Calu3 (cell line): ENCODE measurements at regions not wholly inside any gene's neighbourhood (a gene's known extent, or its start where the extent isn't known, plus 50 kb on each side); places are given as distances from the start of the nearest gene placed in this dataset. TPM values are rescaled to one million over a fixed set of nuclear protein-coding genes. Genes with fewer than 3 reads are reported as not detected.
"Not testable (repeated sequence)": the region's sequence is repeated elsewhere in the genome, so short reads cannot be mapped to it uniquely, and the experiment has no call there.

ENCODE experiments used
- BruUV-seq: library from RNA; stranded (reverse); fragments of 400-500 nt; replicated peaks from 2 replicates; lab custom pipeline; 2021; lab: Mats Ljungman, UMichigan
- CTCF ChIA-PET: fragments of 300-600 bp; sonication (Branson Sonifier 250); formaldehyde crosslinking; loops from one replicate; lab custom pipeline; 2022; ENCODE audit warnings: antibody characterized with exemption; lab: Charles Lee
- DNase-seq: peaks from one replicate; pipeline ENCODE4 v3.0.0; 2022
- H3K27ac Mint-ChIP-seq: one replicate; pipeline ENCODE4 v1.8.0; 2022; ENCODE audit warnings: mixed read lengths; ENCODE audit not compliant: unreplicated experiment
- H3K27me3 Mint-ChIP-seq: one replicate; pipeline ENCODE4 v1.8.0; 2022; ENCODE audit warnings: mixed read lengths; ENCODE audit not compliant: unreplicated experiment
- H3K36me3 Mint-ChIP-seq: one replicate; pipeline ENCODE4 v1.8.0; 2022; ENCODE audit warnings: mild to moderate bottlenecking, moderate library complexity, mixed read lengths; ENCODE audit not compliant: insufficient read depth, unreplicated experiment
- H3K4me1 Mint-ChIP-seq: one replicate; pipeline ENCODE4 v1.8.0; 2022; ENCODE audit warnings: mild to moderate bottlenecking, low read depth, mixed read lengths; ENCODE audit not compliant: unreplicated experiment
- H3K4me3 Mint-ChIP-seq: one replicate; pipeline ENCODE4 v1.8.0; 2022; ENCODE audit warnings: mild to moderate bottlenecking, low read depth, moderate library complexity, mixed read lengths; ENCODE audit not compliant: unreplicated experiment
- H3K9me3 Mint-ChIP-seq: one replicate; pipeline ENCODE4 v1.8.0; 2022; ENCODE audit warnings: low read depth, mixed read lengths; ENCODE audit not compliant: unreplicated experiment
- intact Hi-C: fragments of 100-400 bp; cut with micrococcal nuclease; formaldehyde crosslinking; loops from one replicate; pipeline ENCODE4 v1.10.0; 2022; ENCODE audit not compliant: unreplicated experiment
- microRNA-seq: library from miRNA; unstranded; fragments of <30 nt; microRNA quantifications from one replicate; pipeline ENCODE4 v1.2.0, GENCODE V29; 2022
- TF ChIP-seq, protein P1 (sequence below): fragments of 200-600 bp; IDR thresholded peaks from one replicate; pipeline ENCODE4 v1.8.0; 2022; ENCODE audit warnings: antibody characterized with exemption; ENCODE audit not compliant: unreplicated experiment

DNA sequence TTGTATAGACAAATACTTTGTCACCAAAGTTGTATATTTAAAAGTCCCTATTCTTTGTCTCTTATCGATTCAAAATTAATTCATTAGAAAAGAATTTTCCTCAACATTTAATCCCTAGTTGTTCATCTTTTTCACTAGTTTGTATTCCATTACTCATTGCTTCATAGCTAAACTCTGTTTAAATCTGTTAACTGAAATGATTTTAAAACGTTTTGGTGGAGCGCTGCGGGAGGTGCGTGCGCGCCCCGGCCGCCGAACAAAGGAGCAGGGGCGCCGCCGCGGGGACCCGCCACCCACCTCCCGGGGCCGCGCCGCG lies 56.4 kb upstream of the GOLGA8A start:
- H3K27me3 Mint-ChIP-seq: peaks cover under 1% of the 10 kb centered on the region
- CTCF ChIA-PET: no interaction called here
- no peak overlapping the region for H3K4me3 Mint-ChIP-seq
- no peak for DNase-seq
- no peaks in the 10 kb centered on the region for H3K9me3 Mint-ChIP-seq
- BruUV-seq: no TSS peak
- H3K4me1 Mint-ChIP-seq: no peaks in the 10 kb centered on the region
- no peak overlapping the region for H3K27ac Mint-ChIP-seq
- TF ChIP-seq, protein P1, sequence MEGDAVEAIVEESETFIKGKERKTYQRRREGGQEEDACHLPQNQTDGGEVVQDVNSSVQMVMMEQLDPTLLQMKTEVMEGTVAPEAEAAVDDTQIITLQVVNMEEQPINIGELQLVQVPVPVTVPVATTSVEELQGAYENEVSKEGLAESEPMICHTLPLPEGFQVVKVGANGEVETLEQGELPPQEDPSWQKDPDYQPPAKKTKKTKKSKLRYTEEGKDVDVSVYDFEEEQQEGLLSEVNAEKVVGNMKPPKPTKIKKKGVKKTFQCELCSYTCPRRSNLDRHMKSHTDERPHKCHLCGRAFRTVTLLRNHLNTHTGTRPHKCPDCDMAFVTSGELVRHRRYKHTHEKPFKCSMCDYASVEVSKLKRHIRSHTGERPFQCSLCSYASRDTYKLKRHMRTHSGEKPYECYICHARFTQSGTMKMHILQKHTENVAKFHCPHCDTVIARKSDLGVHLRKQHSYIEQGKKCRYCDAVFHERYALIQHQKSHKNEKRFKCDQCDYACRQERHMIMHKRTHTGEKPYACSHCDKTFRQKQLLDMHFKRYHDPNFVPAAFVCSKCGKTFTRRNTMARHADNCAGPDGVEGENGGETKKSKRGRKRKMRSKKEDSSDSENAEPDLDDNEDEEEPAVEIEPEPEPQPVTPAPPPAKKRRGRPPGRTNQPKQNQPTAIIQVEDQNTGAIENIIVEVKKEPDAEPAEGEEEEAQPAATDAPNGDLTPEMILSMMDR: no peak
- H3K36me3 Mint-ChIP-seq: no peaks in the 10 kb centered on the region
- intact Hi-C loops: no loop called here

DNA sequence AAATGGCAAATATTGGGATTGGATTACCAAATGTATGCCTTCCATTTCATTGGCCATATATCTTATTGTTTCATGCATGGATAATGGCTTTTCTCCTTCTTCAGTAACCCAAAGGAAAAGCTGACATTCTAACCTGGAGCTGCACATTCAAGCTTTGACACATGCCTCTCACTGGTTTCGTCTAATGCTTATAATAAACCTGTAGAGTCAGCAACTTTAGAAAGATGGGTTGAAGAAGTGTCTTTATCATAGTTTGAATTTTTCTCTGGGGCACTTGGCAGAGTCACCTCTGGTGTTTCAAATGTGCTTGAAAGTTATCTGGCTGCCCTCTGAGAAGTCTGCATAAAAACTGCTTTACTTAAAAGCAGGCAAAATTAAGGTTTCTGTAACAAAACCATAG lies 55.4 kb upstream of the GOLGA8A start:
- H3K9me3 Mint-ChIP-seq: no peaks in the 10 kb centered on the region
- intact Hi-C loops: no loop called here
- no peaks in the 10 kb centered on the region for H3K27me3 Mint-ChIP-seq

DNA sequence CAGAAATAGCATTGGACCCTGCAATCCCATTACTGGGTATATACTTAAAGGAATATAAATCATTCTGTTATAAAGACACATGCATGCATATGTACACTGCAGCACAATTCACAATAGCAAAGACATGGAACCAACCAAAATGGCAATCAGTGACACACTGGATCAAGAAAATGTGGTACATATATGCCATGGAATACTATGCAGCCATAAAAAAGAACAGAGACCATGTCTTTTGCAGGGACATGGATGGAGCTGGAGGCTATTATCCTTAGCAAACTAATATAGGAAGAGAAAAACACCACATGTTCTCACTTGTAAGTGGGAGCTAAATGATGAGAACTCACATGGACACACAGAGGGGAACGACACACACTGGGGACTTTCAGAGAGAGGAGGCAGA lies 53.9 kb upstream of the GOLGA8A start:
- CTCF ChIA-PET, H3K9me3 Mint-ChIP-seq, H3K27ac Mint-ChIP-seq, DNase-seq, intact Hi-C loops, H3K4me1 Mint-ChIP-seq, H3K27me3 Mint-ChIP-seq, BruUV-seq, H3K4me3 Mint-ChIP-seq, H3K36me3 Mint-ChIP-seq: not testable (repeated sequence)

More for the DNA sequence above, 55.4 kb upstream of the GOLGA8A start:
- DNase-seq: no peak
- H3K27ac Mint-ChIP-seq: no peak overlapping the region
- H3K36me3 Mint-ChIP-seq: no peaks in the 10 kb centered on the region
- TF ChIP-seq, protein P1: no peak
- H3K4me1 Mint-ChIP-seq: no peaks in the 10 kb centered on the region
- BruUV-seq: no TSS peak
- H3K4me3 Mint-ChIP-seq: no peak overlapping the region
- CTCF ChIA-PET: no interaction called here

DNA sequence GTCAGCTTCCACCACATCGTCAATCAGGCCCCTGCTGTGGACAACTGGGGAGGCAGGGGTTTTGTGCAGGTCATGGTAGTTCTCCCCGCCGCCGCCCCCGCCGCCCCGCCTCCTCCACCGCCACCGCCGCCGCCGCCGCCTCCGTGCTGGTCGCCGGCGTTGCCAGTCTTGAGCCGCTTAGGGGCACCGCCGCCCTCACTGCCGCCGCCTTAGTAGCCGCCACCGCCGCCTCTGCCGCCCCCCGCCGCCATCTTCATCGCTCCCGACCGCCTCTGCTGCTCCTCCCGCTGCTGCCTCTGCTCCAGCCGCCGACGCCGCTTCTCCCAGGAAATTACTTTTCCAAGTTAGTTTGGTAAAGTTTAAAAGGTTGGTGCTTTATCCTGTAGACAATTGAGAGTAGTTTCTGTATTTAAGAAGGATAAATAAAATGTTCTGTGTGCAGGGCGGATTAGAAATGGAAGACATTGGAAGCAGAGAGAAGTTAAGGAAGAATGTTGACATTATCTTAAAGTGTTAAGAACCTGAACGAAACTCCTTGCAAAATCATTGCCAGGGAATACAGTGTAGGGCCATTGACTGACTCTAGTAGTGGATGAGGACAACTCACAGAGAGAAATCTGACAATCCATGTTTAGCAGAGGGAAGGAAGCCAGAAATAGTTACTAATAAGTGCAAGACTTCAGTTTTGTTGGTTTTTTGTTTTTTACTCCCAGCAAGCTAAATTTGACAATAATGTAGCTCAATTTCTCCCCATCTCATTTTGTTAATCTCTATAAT lies 53.0 kb upstream of the GOLGA8A start:
- no peaks in the 10 kb centered on the region for H3K4me1 Mint-ChIP-seq
- CTCF ChIA-PET: no interaction called here
- no peaks in the 10 kb centered on the region for H3K27me3 Mint-ChIP-seq
- H3K36me3 Mint-ChIP-seq: no peaks in the 10 kb centered on the region
- intact Hi-C loops: no loop called here
- BruUV-seq: no TSS peak
- no peak overlapping the region for H3K27ac Mint-ChIP-seq
- H3K4me3 Mint-ChIP-seq: no peak overlapping the region
- TF ChIP-seq, protein P1: no peak
- H3K9me3 Mint-ChIP-seq: no peaks in the 10 kb centered on the region
- no peak for DNase-seq

DNA sequence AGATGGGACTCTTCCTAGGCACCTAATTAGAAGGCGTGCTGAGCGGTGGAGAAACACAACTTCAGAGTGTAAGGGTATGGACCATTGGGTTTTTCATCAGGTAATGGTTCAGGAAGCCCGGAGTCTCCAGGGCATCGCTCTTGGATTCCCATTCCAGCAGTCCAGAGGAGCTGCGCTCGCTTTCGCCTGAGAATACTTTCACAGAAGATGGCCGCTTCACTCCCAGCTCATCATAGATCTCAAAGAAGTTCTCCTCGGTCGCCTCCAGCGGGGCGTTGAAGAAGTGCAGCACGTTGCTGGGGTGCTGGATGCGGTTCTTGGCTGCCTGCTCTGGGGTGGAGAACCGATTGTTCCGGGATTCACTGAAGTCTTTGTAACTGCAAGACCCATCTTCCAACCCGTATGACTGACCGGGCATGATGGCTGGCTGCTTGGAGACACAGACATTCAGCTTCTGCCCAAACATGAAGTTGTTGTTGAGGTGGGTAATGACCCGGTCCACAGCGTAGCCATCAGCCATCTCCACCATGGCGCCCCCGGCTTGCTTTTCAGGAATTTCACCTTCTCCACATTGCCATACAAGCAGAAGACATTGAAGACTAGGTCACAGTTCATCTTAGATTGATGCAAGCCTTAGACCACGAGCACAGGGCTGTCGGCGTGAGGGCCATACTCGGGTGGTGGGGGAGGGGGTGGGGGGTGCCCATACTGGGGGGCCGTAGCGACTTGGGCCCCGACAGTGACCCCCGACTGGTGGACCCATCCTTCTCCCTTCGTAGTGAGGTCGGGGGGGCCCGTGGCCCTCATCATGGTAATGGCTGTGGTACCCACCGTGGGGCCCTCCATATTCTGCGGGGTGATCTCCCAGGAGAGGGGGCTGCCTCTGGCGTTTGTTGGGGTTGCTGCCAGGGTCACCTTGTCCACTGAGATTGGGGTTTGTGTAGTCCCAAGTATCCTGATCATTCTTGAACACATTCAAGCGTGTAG lies 51.7 kb upstream of the GOLGA8A start:
- DNase-seq, H3K27me3 Mint-ChIP-seq, H3K36me3 Mint-ChIP-seq, CTCF ChIA-PET, H3K4me1 Mint-ChIP-seq, H3K4me3 Mint-ChIP-seq, H3K9me3 Mint-ChIP-seq, intact Hi-C loops, BruUV-seq, H3K27ac Mint-ChIP-seq: not testable (repeated sequence)

Small RNA genes in the stretch of these regions (microRNA-seq; reads per million reads assigned to microRNA genes)
- gene MIR1233-2: not detected
